ENCODE measurements at regions not wholly inside any gene's neighbourhood (a gene's known extent, or its start where the extent isn't known, plus 50 kb on each side); places are given as distances from the start of the nearest gene placed in this dataset.

DNA sequence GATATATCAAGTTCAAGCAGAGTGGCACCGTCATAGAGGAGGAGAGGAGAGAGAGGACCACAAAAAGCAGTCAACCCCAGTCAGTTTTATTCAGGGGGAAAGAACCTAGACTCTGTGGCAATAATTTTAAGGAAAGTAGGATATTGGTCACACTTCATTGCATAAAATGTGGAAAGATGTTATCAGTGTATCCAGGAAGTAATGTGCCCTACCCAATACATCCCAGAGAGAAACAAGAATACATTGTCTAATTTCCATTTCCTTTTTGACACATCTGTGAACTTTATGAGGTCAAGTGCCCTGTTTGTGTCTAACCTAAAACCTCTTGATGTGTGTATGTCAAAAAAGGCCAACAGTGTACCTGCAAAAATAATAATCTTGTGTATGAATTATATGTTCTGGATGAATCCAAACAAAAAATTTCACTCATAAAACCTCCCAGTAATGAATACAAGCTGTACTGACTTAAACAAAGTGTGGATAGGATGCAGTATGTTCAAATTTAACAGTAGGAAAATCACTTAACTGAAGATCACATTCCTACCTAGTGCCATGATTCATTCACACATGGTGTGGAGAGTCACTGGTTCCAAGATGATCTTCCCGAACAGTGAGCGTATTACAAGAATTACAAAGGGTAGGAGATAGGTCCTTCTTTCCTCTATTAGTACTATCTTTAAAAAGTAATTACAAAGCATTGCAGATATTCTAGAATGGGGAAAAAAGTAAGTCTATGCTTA is 712.1 kb upstream of the CXADR start:
- TF ChIP-seq, protein P1, sequence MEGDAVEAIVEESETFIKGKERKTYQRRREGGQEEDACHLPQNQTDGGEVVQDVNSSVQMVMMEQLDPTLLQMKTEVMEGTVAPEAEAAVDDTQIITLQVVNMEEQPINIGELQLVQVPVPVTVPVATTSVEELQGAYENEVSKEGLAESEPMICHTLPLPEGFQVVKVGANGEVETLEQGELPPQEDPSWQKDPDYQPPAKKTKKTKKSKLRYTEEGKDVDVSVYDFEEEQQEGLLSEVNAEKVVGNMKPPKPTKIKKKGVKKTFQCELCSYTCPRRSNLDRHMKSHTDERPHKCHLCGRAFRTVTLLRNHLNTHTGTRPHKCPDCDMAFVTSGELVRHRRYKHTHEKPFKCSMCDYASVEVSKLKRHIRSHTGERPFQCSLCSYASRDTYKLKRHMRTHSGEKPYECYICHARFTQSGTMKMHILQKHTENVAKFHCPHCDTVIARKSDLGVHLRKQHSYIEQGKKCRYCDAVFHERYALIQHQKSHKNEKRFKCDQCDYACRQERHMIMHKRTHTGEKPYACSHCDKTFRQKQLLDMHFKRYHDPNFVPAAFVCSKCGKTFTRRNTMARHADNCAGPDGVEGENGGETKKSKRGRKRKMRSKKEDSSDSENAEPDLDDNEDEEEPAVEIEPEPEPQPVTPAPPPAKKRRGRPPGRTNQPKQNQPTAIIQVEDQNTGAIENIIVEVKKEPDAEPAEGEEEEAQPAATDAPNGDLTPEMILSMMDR (IDR thresholded peaks at IDR 0.05 in 8 of 11, conservative IDR thresholded peaks at IDR 0.05 in 3 of 11), result no peak
- TF ChIP-seq POLR2AphosphoS5 (IDR thresholded peaks at IDR 0.05), result no peak

All from spleen (tissue), 7 donors.